HG03039 (cell line): ENCODE measurements at regions not wholly inside any gene's neighbourhood (a gene's known extent, or its start where the extent isn't known, plus 50 kb on each side); places are given as distances from the start of the nearest gene placed in this dataset.

Experiments
- ATAC-seq: cut with Tn5 transposase; IDR thresholded peaks from one replicate; pipeline ENCODE4 v1.9.1; 2021; ENCODE audit warnings: mild to moderate bottlenecking, moderate library complexity; ENCODE audit not compliant: unreplicated experiment

DNA sequence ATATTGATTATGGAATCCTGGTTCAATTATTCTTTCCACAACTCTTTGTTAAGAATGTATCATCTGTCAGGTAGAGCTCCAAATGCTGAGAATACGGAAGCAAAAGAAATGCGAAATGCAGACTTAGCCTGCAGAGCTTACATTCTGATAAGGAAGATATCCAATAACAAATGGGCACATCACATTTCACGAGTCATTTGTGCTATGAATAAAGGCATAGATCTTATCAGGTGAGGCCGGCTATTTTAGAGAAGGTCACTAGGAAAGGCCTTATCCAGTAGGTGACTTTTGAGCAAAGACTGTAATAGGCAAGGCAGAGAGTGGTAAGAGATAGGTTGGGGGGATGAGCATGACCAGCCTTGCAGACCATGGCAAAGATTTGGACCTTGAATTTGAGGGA is 174.3 kb upstream of the SERPINE2 start:
- no peak for ATAC-seq

DNA sequence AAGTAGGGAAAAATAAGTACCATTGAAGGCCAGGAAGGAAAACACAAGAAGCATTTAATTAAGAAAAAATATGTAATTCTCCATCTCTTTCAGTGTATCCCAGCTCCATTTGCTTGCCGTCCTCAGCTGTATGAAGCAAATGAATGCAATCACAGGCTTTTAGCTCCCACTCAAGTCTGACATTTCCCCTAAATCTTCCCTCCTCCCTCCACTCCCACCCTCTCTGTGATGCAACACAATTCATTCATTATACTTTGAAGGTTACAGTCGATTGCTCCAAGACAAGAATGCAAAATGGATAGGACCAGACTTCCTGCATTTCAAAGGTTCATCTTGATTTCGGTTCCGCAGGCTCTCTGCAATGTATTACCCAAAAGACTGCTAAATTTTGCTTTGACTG is 172.7 kb upstream of the SERPINE2 start:
- ATAC-seq = no peak

DNA sequence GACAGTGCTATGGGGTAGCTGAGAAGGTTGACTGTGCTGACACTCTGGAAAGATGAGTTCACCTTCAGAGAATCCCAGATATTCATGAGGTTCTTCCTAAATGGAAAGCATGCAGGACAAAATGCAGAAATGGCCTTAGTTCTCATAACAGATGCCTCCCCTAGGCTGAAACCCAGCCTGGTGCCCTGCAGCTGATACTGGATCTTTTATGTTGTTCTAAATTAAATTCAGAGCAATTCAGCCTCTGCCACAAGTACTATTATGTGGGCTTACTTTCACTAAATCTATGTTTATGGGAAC is 172.0 kb upstream of the SERPINE2 start:
- ATAC-seq = no peak

- ATAC-seq = no peak
Observed at GRCh38 chr2:224210286-224211180, 171.4 kb upstream of the SERPINE2 start.

- ATAC-seq = no peak
Observed at GRCh38 chr2:224209555-224210285, 170.6 kb upstream of the SERPINE2 start.

DNA sequence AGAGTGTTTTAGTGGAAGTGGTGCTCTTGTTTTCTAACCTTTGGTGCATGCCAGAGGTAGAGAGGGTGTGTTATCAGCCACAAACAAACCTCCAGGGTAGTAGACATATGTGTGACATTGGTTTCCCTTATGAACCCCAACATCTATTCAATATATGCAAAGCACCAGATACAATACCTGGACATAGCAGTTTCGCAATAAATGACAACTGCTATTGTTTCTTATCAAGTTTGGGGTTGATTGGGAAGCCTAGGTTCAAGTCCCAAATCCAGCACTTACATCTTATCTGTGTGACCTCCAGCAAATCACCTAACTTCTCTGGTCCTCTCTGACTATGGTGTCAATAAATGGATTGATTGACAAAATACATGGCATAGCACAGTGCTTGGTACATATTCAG is 169.4 kb upstream of the SERPINE2 start:
- no peak for ATAC-seq

DNA sequence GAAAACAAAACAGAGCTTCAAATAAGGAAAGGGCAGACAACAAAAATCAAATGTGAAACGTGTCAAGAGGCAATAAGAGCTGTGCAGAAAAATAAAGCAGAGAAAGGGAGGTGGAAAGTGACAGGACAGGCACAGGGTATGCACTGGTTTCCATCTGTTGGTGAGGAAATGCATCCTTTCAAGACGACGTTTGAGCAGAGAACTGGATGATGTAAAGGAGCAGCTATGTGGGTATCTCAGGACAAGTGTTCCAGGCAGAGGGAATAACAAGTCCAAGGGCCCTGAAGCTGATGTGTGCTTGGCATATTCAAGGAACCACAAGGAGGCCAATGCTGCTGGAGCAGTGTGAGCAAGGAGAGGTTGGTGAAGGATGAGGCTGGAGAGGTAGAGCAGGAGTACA is 168.9 kb upstream of the SERPINE2 start:
- ATAC-seq = no peak

DNA sequence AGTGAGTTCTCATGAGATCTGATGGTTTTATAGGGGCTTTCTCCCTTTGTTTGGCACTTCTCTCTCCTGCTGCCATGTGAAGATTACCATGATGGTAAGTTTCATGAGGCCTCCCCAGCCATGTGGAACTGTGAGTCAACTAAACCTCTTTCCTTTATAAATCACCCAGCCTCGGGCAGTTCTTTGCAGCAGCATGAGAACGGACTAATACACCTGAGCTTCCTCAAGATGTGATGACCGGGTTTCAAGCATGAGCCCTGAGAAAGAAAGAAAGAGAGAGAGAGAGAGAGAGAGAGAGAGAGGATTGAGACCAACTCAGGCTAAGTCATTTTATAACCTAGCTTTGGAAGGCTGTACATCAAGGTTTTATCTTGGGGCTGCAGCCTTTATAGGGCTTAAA is 167.7 kb upstream of the SERPINE2 start:
- no peak for ATAC-seq

DNA sequence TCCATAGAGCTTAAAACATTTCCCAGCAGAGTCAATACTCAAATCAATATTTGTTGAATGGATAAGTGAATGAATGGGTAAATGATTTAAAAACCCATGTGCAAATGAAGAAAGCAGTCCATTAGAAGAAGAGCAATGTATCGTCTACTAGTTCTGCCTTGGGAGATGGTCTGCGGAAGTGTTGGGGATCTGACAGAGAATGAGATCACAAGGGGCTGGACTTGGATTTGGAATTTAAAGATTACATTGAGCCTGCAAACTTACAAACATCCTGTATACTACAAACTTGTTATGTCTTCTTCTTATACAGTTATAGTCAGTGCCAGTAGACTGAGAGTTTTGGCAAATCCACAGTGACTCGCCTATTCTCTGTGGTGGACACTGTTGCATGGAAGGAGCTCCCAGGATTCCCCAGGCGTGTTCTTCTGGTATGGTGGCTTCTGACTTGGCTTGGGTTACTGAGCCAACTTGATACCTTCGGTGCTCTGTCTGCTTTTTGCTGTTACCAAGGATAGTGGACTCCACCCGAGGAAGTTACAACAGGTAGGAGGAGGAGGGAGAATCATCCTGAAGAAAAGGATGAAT is 163.3 kb upstream of the SERPINE2 start:
- no peak for ATAC-seq

- ATAC-seq = no peak
Observed at GRCh38 chr2:224198436-224198835, 159.3 kb upstream of the SERPINE2 start.

DNA sequence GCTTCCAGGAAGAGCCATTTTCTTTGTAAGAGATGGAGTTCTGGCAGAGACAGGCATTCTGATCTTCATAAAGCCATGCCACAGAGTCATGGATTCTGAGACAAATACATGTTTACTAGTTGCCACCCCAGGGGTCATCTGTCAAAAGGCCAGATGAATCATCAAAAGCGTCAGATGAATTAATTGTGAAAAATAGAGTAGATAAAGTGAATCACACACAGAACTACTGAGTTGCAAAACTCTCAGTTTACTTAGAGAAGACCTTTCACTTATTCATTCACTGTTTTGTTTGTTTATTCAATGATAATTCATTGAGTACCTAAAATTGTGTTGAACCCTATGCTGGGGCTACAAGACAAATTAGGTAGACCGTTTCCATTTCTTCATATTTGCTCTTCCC is 157.7 kb upstream of the SERPINE2 start:
- ATAC-seq = no peak

DNA sequence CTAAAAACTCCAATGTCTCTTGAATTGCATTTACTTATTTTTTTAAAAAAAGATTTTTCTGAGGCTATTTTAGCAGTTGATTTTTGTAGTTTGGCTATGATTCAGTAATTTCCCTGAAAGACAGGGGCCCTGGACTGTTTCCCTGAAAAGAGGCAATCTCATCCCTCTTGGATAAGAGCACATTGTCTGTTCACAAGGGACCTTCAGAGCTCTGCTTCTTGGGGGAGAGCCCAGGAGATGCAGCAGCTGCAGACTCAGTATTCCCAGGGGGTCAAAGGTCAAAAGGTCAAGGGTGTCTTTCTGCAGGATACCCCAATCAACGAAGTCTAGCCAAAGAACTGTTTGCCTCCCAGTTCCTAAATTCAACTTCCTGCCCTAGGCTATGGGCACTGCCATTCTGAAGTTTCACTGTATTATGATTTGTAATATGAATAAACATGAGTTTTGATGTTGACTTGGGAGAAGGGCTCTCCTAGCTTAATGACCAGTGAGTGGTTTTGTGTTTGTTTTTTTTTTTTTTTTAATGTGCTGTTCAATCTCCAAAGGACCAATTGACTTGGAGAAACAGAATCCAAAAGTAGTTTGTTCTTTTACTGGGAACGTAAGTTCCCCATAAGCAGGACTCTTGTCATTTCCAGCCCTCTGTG is 157.0 kb upstream of the SERPINE2 start:
- no peak for ATAC-seq

DNA sequence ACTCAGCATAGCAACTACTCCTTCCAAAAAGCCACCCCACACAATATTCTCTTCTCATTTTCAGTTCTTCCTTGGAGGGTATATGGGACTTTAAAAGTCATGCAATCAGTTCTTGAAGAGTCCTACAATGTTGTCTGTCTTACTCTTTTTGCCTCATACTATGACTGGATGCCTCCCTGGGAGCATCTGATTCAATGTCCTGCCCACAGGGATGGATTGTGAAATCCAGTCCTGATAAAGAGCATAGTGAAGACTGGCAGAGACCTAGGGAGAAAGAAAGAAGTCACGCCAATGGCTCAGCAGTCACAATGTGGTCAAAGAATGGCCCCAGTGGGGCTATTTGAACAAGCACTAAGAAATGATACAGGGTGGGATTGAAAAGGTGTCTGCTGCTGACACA is 155.1 kb upstream of the SERPINE2 start:
- ATAC-seq = no peak

DNA sequence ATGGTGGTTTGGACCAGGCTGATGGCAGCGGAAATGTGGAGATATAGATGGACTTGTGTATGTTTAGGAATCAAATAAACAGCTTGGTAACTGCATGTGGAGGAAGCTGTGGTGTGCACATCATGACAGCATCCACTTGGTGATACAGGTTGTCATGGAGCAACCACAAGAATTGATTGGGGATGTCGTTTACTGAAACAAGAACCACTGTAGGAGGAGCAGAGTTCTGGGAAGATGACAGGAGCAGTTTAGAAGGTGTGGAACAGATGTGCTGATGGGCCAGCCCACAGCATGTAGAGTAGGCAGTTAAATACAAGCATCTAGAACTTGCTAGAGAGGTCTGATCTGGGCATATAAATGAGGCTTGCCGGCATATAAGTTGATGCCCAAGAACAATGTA is 152.4 kb upstream of the SERPINE2 start:
- ATAC-seq = no peak

DNA sequence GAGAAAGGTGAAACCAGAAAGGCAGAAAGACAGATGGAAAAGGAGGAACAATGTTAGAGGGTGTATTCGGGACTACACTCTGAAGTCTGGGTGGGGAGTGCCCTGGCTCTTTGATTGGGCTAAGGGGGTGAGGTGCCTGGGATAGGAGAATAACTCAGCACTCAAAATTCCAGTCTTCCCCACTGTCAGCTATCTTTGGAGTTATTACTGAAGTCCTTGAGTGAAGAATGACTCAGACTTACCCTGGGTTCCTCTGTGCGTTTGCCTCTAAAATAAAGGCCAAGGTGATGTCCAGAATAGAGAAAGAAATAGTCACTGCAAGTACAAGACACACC is 151.8 kb upstream of the SERPINE2 start:
- ATAC-seq = no peak

- ATAC-seq = no peak
Observed at GRCh38 chr2:224190234-224190935, 151.3 kb upstream of the SERPINE2 start.

DNA sequence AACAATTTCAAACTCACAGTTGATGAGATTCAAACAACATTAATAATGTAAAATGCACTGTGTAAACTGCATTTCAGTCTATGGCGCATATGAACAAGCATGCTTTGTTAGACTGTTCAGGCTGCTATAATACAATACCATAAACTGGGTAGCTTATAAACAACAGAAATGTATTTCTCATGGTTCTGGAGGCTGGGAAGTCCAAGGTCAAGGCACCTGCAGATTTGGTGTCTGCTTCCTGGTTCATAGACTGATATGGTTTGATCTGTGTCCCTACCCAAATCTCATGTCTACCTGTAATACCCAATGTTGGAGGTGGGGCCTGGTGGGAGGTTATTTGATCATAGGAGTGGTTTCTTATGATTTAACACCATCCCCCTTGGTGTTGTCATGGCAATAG is 148.1 kb upstream of the SERPINE2 start:
- ATAC-seq = no peak

- ATAC-seq = no peak
Observed at GRCh38 chr2:224185023-224185601, 146.0 kb upstream of the SERPINE2 start.

GRCh38 chr2:224183086-224183485 is 144.0 kb upstream of the SERPINE2 start:
- no peak for ATAC-seq

DNA sequence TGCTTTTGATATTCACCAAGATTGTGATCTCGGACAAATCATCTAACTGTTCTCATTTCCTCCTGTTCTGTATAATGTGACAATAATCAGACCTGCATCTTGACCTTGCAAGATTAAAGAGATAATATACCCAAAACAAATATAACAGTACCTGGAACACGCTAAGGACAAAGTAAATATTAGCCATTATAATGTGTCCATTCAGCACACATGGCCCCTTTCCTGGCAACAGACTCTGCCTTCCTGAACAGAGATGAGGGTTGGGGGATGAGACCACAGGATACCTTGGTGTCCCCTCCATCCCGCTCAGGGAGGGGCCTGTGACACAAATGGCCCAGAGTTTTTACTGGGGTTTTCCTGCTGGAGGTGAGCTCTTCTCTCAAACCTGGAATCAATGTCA is 143.4 kb upstream of the SERPINE2 start:
- ATAC-seq = no peak
